HepG2 (cell line): ENCODE measurements at regions not wholly inside any gene's neighbourhood (a gene's known extent, or its start where the extent isn't known, plus 50 kb on each side); places are given as distances from the start of the nearest gene placed in this dataset.

Experiments
- ATAC-seq: fragments of 200-7000 bp; cut with Tn5 transposase; 3 replicates; pipeline ENCODE4 v1.9.1; 2020; ENCODE audit warnings: mild to moderate bottlenecking, moderate library complexity
- BruUV-seq: library from RNA; stranded (reverse); fragments of 400-500 nt; replicated peaks from 2 replicates; lab custom pipeline; 2021; lab: Mats Ljungman, UMichigan
- CTCF ChIA-PET: fragments of 300-600 bp; formaldehyde crosslinking; extraction: SDS; loops from one replicate; lab custom pipeline; 2021; ENCODE audit warnings: low total read pairs, inconsistent platforms, low intra/inter-chr PET ratio; lab: Yijun Ruan, JAX
- POLR2A ChIA-PET: fragments of 350-600 bp; sonication (Branson Sonifier 250); formaldehyde crosslinking; loops from one replicate; lab custom pipeline; 2020; ENCODE audit warnings: antibody characterized with exemption, inconsistent platforms; lab: Yijun Ruan, JAX
- DNase-seq: peaks from one replicate; pipeline ENCODE4 v3.0.0-alpha.2; 2015; ENCODE audit warnings: low spot score
- FAIRE-seq: peaks from 3 replicates; lab custom pipeline; 2011; peaks lifted over from hg19 to GRCh38; lab: Jason Lieb, UNC
- H2AFZ ChIP-seq: one replicate; pipeline ENCODE4 v1.6.1; 2011; ENCODE audit warnings: low read length, inconsistent platforms
- H3K27ac ChIP-seq: fragments of 300-600 bp; 3 replicates; pipeline ENCODE4 v1.8.0; 2011; ENCODE audit warnings: mixed run types, mild to moderate bottlenecking, mixed read lengths, low read length, inconsistent platforms; ENCODE audit not compliant: insufficient read depth; ENCODE audit errors: extremely low read length
- H3K27me3 ChIP-seq, 2 experiments: fragments of 200-600 bp in 1 of 2; 2 replicates in 1 of 2; 3 replicates in 1 of 2; pipeline versions ENCODE4 v1.6.0 to v1.8.0; 2011; ENCODE audit warnings: low read length in 2 of 2, mild to moderate bottlenecking in 2 of 2, moderate library complexity in 2 of 2, inconsistent platforms in 1 of 2; ENCODE audit not compliant: insufficient read depth in 2 of 2, control insufficient read depth in 1 of 2
- H3K36me3 ChIP-seq, 2 experiments: fragments of 200-600 bp in 1 of 2; replicated peaks in 1 of 2; 2 replicates in 1 of 2; 3 replicates in 1 of 2; pipeline versions ENCODE4 v1.5.1 to v1.8.0; 2011; ENCODE audit warnings: low read length in 2 of 2, inconsistent platforms in 1 of 2; ENCODE audit not compliant: insufficient read depth in 2 of 2, control insufficient read depth in 1 of 2
- H3K4me1 ChIP-seq: 2 replicates; pipeline ENCODE4 v1.5.1; 2012; ENCODE audit warnings: low read length, inconsistent platforms; ENCODE audit not compliant: insufficient read depth
- H3K4me2 ChIP-seq: 2 replicates; pipeline ENCODE4 v1.6.0; 2011; ENCODE audit warnings: low read depth, low read length, inconsistent platforms
- H3K4me3 ChIP-seq, 3 experiments: fragments of 200-600 bp in 1 of 3; sonication (generic), shearing (Covaris generic) in 1 of 3; replicated peaks in 1 of 3; 2 replicates each; pipeline ENCODE4 v1.5.1; 2011 to 2016; ENCODE audit warnings: low read length in 3 of 3, inconsistent platforms in 2 of 3, low read depth in 2 of 3, mild to moderate bottlenecking in 2 of 3, control low read depth in 1 of 3, mixed read lengths in 1 of 3; ENCODE audit not compliant: insufficient read depth in 1 of 3
- H3K79me2 ChIP-seq: one replicate; pipeline ENCODE4 v1.6.1; 2011; ENCODE audit warnings: low read length, inconsistent platforms; ENCODE audit not compliant: insufficient read depth
- H3K9ac ChIP-seq: 2 replicates; pipeline ENCODE4 v1.6.0; 2011; ENCODE audit warnings: mild to moderate bottlenecking, low read depth, low read length, inconsistent platforms; ENCODE audit not compliant: insufficient read depth
- H3K9me3 ChIP-seq: 2 replicates; pipeline ENCODE4 v1.5.1; 2012; ENCODE audit warnings: mild to moderate bottlenecking, low read length
- H4K20me1 ChIP-seq: 2 replicates; pipeline ENCODE4 v1.6.0; 2011; ENCODE audit warnings: inconsistent platforms, mild to moderate bottlenecking, low read length, moderate library complexity; ENCODE audit not compliant: insufficient read depth
- ARHGAP35 ChIP-seq: sonication (generic); formaldehyde crosslinking; IDR thresholded peaks from 2 replicates; pipeline ENCODE4 v1.9.0; 2022; ENCODE audit warnings: mild to moderate bottlenecking, inconsistent platforms, moderate library complexity, missing genetic modification reagents, borderline replicate concordance
- CAMTA2 ChIP-seq: sonication (generic); formaldehyde crosslinking; IDR thresholded peaks from 2 replicates; pipeline ENCODE4 v1.4.0; 2020; ENCODE audit warnings: mild to moderate bottlenecking, missing genetic modification reagents, borderline replicate concordance
- DNMT1 ChIP-seq: sonication (generic); formaldehyde crosslinking; IDR thresholded peaks from 2 replicates; pipeline ENCODE4 v1.5.1; 2020; ENCODE audit warnings: mild to moderate bottlenecking, missing genetic modification reagents
- GATAD1 ChIP-seq: IDR thresholded peaks from 2 replicates; pipeline ENCODE4 v1.6.1; 2016; ENCODE audit warnings: missing genetic modification reagents, missing compliant biosample characterization
- GZF1 ChIP-seq: sonication (generic); formaldehyde crosslinking; IDR thresholded peaks from 2 replicates; pipeline ENCODE4 v1.5.1; 2020; ENCODE audit warnings: mild to moderate bottlenecking, missing genetic modification reagents
- MYC ChIP-seq: sonication (generic); formaldehyde crosslinking; IDR thresholded peaks from 2 replicates; pipeline ENCODE4 v1.9.0; 2021; ENCODE audit warnings: missing genetic modification reagents, borderline replicate concordance
- NPAS2 ChIP-seq: sonication (generic); formaldehyde crosslinking; IDR thresholded peaks from 2 replicates; pipeline ENCODE4 v1.8.0; 2022; ENCODE audit warnings: mild to moderate bottlenecking, missing genetic modification reagents, borderline replicate concordance
- RFXAP ChIP-seq: sonication (generic); formaldehyde crosslinking; IDR thresholded peaks from 2 replicates; pipeline ENCODE4 v1.4.0; 2020; ENCODE audit warnings: missing genetic modification reagents, borderline replicate concordance
- SMAD9 ChIP-seq: sonication (generic); formaldehyde crosslinking; IDR thresholded peaks from 2 replicates; pipeline ENCODE4 v1.5.1; 2020; ENCODE audit warnings: mild to moderate bottlenecking, missing genetic modification reagents
- ZNF329 ChIP-seq: sonication (generic); formaldehyde crosslinking; IDR thresholded peaks from 2 replicates; pipeline ENCODE4 v1.9.0; 2021; ENCODE audit warnings: low read depth, mild to moderate bottlenecking, missing genetic modification reagents
- ZNF446 ChIP-seq: sonication (generic); formaldehyde crosslinking; IDR thresholded peaks from 2 replicates; pipeline ENCODE4 v1.5.0; 2020; ENCODE audit warnings: mild to moderate bottlenecking, missing genetic modification reagents
- ZNF546 ChIP-seq: sonication (generic); formaldehyde crosslinking; conservative IDR thresholded peaks from 2 replicates; pipeline ENCODE4 v1.8.1; 2023; ENCODE audit warnings: mild to moderate bottlenecking, missing genetic modification reagents
- ZNF569 ChIP-seq: sonication (generic); formaldehyde crosslinking; IDR thresholded peaks from 2 replicates; pipeline ENCODE4 v1.5.0; 2020; ENCODE audit warnings: mild to moderate bottlenecking, missing genetic modification reagents, moderate library complexity, borderline replicate concordance
- ZNF777 ChIP-seq: sonication (generic); formaldehyde crosslinking; IDR thresholded peaks from 2 replicates; pipeline ENCODE4 v1.4.0; 2020; ENCODE audit warnings: missing genetic modification reagents
- WGBS: methylation state at CpG from one replicate; pipeline ENCODE4 v1.1.6; 2017; ENCODE audit warnings: low lambda C conversion rate; 5-methylcytosine and 5-hydroxymethylcytosine counted together
- in situ Hi-C: cut with HindIII; loops from 2 replicates; pipeline ENCODE4 v1.10.0; 2017; ENCODE audit warnings: low pct_unique_long_range_greater_than_20kb; ENCODE audit not compliant: extremely low pct_ligation_motif_present
- intact Hi-C: fragments of 100-400 bp; cut with micrococcal nuclease; formaldehyde crosslinking; loops from one replicate; pipeline ENCODE4 v1.10.0; 2022; ENCODE audit not compliant: unreplicated experiment
- TF ChIP-seq, protein P1 (sequence below): sonication (generic); formaldehyde crosslinking; conservative IDR thresholded peaks from 2 replicates; pipeline ENCODE4 v1.8.0; 2022; ENCODE audit warnings: mild to moderate bottlenecking, moderate library complexity, missing genetic modification reagents
- TF ChIP-seq, protein P2 (sequence below): sonication (generic); formaldehyde crosslinking; IDR thresholded peaks from 2 replicates; pipeline ENCODE4 v1.4.0; 2020; ENCODE audit warnings: missing genetic modification reagents, mild to moderate bottlenecking, borderline replicate concordance
- TF ChIP-seq, protein P3 (sequence below): sonication (generic); formaldehyde crosslinking; conservative IDR thresholded peaks from 2 replicates; pipeline ENCODE4 v1.4.0; 2020; ENCODE audit warnings: missing genetic modification reagents

DNA sequence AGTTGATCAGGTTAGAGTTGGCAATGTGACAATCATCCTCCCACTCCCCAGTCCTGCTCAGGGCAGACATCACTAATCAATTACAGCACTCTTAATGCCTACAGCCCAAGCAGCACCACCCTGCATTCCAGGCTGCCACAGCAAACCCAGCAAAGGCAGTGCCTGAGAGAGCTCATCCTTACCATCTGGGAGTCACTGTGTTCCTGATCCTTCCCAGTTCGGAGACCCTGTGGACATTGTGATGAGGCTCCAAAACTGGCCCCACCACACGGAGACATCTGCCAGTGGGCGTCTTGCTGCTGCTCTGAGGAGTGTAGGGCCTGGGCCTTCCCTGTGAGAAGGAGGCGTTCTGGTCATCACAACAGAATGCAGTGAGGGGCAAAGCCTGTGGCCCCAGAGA, 216.5 kb upstream of the CST7 start:
- WGBS, result 6% methylated on average over 4 of the region's 4 CpGs
- no TSS peak for BruUV-seq

More for the DNA sequence above, 216.5 kb upstream of the CST7 start:
- Histone ChIP-seq H3K9ac (no peak overlapping the region), H3K27me3 (peaks cover 2 to 29% of the 10 kb centered on the region in 2 experiments; a peak in 4 of 5 replicates), H3K9me3 (no peaks in the 10 kb centered on the region), H2AFZ (no peak overlapping the region), H3K4me2 (no peak overlapping the region), H3K4me1 (no peaks in the 10 kb centered on the region), H3K79me2 (no peaks in the 10 kb centered on the region), H3K27ac (no peak overlapping the region), H4K20me1 (no peaks in the 10 kb centered on the region), H3K36me3 (no peaks in the 10 kb centered on the region), H3K4me3 (no peak overlapping the region)
- in situ Hi-C loops (no loop called here), intact Hi-C loops (no loop called here)
- FAIRE-seq, result no peak
- no peak for DNase-seq
- CTCF ChIA-PET, result no interaction called here
- POLR2A ChIA-PET, result no interaction called here
- no peak for ATAC-seq
- no peak for TF ChIP-seq RFXAP
- no peak for TF ChIP-seq CAMTA2 (CRISPR knock-in tag)
- TF ChIP-seq SMAD9 (CRISPR knock-in tag), result no peak
- no peak for TF ChIP-seq ARHGAP35 (CRISPR knock-in tag)
- TF ChIP-seq, protein P1, sequence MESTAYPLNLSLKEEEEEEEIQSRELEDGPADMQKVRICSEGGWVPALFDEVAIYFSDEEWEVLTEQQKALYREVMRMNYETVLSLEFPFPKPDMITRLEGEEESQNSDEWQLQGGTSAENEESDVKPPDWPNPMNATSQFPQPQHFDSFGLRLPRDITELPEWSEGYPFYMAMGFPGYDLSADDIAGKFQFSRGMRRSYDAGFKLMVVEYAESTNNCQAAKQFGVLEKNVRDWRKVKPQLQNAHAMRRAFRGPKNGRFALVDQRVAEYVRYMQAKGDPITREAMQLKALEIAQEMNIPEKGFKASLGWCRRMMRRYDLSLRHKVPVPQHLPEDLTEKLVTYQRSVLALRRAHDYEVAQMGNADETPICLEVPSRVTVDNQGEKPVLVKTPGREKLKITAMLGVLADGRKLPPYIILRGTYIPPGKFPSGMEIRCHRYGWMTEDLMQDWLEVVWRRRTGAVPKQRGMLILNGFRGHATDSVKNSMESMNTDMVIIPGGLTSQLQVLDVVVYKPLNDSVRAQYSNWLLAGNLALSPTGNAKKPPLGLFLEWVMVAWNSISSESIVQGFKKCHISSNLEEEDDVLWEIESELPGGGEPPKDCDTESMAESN (CRISPR knock-in tag), result no peak
- no peak for TF ChIP-seq MYC (CRISPR knock-in tag)
- no peak for TF ChIP-seq ZNF446 (CRISPR knock-in tag)
- TF ChIP-seq ZNF546 (CRISPR knock-in tag), result no peak
- TF ChIP-seq GATAD1 (CRISPR knock-in tag), result no peak
- no peak for TF ChIP-seq ZNF569 (CRISPR knock-in tag)
- no peak for TF ChIP-seq DNMT1 (CRISPR knock-in tag)
- TF ChIP-seq, protein P2, sequence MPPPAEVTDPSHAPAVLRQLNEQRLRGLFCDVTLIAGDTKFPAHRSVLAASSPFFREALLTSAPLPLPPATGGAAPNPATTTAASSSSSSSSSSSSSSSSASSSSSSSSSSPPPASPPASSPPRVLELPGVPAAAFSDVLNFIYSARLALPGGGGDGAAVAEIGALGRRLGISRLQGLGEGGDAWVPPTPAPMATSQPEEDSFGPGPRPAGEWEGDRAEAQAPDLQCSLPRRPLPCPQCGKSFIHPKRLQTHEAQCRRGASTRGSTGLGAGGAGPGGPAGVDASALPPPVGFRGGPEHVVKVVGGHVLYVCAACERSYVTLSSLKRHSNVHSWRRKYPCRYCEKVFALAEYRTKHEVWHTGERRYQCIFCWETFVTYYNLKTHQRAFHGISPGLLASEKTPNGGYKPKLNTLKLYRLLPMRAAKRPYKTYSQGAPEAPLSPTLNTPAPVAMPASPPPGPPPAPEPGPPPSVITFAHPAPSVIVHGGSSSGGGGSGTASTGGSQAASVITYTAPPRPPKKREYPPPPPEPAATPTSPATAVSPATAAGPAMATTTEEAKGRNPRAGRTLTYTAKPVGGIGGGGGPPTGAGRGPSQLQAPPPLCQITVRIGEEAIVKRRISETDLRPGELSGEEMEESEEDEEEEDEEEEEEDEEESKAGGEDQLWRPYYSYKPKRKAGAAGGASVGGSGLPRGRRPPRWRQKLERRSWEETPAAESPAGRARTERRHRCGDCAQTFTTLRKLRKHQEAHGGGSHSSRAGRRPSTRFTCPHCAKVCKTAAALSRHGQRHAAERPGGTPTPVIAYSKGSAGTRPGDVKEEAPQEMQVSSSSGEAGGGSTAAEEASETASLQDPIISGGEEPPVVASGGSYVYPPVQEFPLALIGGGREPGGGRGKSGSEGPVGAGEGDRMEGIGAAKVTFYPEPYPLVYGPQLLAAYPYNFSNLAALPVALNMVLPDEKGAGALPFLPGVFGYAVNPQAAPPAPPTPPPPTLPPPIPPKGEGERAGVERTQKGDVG (CRISPR knock-in tag), result no peak
- TF ChIP-seq, protein P3, sequence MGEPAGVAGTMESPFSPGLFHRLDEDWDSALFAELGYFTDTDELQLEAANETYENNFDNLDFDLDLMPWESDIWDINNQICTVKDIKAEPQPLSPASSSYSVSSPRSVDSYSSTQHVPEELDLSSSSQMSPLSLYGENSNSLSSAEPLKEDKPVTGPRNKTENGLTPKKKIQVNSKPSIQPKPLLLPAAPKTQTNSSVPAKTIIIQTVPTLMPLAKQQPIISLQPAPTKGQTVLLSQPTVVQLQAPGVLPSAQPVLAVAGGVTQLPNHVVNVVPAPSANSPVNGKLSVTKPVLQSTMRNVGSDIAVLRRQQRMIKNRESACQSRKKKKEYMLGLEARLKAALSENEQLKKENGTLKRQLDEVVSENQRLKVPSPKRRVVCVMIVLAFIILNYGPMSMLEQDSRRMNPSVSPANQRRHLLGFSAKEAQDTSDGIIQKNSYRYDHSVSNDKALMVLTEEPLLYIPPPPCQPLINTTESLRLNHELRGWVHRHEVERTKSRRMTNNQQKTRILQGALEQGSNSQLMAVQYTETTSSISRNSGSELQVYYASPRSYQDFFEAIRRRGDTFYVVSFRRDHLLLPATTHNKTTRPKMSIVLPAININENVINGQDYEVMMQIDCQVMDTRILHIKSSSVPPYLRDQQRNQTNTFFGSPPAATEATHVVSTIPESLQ (CRISPR knock-in tag), result no peak
- TF ChIP-seq ZNF777 (CRISPR knock-in tag), result no peak
- no peak for TF ChIP-seq ZNF329 (CRISPR knock-in tag)
- TF ChIP-seq GZF1, result no peak
- no peak for TF ChIP-seq NPAS2
- TF ChIP-seq, all 625 proteins: peak for 0
